Ovary (tissue), 3 donors: ENCODE measurements at regions not wholly inside any gene's neighbourhood (a gene's known extent, or its start where the extent isn't known, plus 50 kb on each side); places are given as distances from the start of the nearest gene placed in this dataset.

Experiments used
- CTCF ChIP-seq, 3 donors: fragments of 450-650 bp in 2 of 3; fragments of 200-600 bp in 1 of 3; IDR thresholded peaks; one replicate each; pipeline versions ENCODE4 v1.5.1 to v1.8.0; 2016 to 2022; ENCODE audit warnings: antibody characterized with exemption in 3 of 3, mild to moderate bottlenecking in 1 of 3
- POLR2A ChIP-seq: fragments of 450-650 bp; IDR thresholded peaks from one replicate; pipeline ENCODE4 v1.6.1; 2017; ENCODE audit warnings: antibody characterized with exemption, mild to moderate bottlenecking, moderate library complexity
- donor health status: DM: no; HTN: no; CAD: no.

GRCh38 chrX:129233786-129234185, 289.5 kb downstream of the SMARCA1 start:
- no peak for TF ChIP-seq CTCF (IDR thresholded peaks at IDR 0.05)
- no peak for TF ChIP-seq POLR2A
